ENCODE measurements at regions not wholly inside any gene's neighbourhood (a gene's known extent, or its start where the extent isn't known, plus 50 kb on each side); places are given as distances from the start of the nearest gene placed in this dataset.

GRCh38 chr3:61311044-61311443, 59.8 kb upstream of the FHIT start:
- FAIRE-seq = no peak
- DNase-seq (ENCODE audit: low spot score) = no peak

DNA sequence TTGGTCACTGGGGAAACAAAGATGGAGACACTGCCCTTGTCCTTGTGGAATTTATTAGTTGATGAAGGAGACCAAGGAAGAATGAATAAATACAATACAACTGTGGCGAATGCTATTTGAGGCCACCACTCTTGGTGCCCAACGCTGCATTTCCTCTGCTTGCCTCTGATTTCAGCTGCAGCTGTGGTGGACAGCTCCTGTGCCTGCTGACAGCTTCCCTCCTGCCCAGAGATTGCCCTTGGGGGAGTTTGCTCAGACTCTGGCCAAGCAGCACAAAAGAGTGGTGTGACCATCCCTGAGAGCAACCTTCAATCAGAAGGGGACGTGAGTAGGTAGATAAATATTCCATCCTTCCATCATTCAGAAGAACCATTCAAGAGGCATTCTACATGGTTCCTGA, 64.6 kb upstream of the FHIT start:
- DNase-seq (ENCODE audit: low spot score) (no peak), FAIRE-seq (no peak)

DNA sequence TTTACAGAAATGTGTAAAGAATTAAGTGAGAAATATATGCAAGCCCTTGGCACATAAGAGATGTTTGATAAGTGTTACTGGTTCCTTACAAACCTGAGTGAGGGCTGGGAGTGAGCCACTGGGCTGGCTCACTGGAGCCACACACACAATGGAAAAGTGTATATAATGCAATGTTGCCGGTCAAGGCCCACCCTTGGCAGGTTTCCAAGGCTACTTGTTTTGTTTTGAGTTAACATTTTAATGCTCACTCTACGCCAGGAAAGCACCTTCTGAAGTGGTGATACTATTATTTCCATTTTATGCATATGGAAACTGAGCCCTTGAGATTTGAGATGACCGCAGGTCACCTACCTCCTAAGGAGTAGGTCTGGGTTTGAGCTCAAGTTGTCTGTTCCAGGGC, 71.8 kb upstream of the FHIT start:
- DNase-seq (ENCODE audit: low spot score) (no peak), FAIRE-seq (no peak)

DNA sequence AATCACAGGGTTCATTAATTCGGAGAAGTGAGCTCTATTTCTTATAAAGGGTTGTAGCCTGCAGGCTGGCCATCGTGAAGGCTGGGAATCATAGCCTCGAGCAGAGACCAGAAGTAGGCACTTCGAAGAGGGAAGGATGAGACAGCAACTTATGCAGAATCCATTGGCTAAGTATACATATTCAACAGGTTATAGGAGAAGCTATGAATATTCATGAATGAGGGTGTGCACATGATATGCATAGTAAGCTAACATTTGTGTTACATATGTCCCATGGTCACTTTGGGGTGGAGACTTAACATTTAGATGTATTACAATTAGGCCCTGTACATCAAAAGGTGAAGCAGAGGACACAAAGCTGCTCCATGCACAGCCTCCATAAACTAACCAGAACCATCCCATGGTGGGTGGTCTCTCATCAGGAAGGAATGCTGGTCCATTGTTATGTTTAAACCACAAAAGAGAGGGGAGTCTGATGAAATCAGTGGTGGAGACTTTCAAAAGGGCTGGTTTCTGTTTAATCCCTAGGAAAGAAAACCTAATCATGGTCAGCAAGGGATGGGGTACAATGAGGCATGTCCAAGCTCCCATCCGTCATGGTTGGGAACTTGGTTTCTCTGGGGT, 80.8 kb upstream of the FHIT start:
- DNase-seq (ENCODE audit: low spot score) (no peak), FAIRE-seq (no peak)

- FAIRE-seq (no peak), DNase-seq (ENCODE audit: low spot score) (no peak)
These were observed 82.1 kb upstream of the FHIT start for GRCh38 chr3:61333192-61333961.

DNA sequence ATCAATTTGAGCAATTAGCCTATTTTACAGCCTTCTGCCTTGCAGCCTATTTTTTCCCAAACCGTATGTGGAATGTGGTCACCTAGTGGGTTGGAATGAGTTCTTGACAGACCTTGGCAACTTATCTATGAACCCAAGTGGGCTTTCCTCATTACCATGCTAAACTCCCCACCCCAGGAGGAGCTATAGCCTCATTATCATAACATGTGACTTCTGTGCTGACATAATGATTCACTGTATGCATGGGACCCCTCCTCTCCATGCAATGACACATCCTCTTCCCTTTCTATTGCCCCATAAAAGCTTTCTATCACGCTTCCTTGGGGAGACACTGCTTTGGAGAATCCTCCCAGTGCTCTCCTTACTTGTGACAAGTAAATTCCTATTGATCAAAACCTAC, 83.5 kb upstream of the FHIT start:
- DNase-seq (ENCODE audit: low spot score) (no peak), FAIRE-seq (no peak)

DNA sequence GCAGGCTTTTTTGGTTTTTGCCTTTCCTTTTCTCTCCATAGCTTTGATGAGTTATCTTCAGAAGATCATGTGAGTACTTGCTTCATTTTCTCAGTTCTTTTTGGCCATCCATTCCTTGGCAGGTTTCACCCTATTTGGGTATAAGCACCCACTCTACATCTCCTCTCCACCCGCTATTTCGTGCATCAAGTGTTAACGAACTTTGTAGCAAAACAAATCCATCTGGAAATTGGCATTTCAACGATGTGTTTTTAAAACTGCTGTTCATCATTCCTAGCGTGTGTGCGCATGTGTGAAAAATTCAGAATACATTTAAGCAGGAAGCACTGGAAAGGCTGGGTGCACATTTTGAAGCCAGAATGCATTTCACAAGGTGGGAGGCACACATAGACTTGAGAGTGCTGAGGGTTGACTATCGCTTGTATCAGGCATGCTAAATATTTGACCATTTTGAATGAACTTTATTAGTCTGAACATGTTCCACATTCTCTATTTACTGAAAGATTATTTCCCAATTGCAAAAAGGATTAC, 89.7 kb upstream of the FHIT start:
- DNase-seq (ENCODE audit: low spot score) (no peak), FAIRE-seq (no peak)

DNA sequence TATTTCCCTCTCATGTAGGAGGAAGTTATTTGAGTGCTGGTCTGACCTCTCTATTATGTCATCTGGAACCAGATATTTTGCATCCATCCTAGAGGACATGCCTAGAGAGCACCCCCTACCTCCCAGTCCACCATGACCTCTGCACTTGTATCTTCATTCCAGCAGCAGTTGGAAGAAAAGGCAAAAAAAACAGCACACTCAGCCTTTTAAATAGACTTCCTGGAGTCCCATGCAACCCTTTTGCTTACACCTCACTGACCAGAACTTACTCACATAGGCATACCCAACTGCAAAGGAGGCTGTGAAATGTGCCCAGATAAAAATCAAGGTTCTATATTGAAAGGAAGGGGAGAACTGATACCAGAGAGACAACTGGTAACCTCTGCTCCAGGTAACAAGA, 92.3 kb upstream of the FHIT start:
- FAIRE-seq = no peak

DNA sequence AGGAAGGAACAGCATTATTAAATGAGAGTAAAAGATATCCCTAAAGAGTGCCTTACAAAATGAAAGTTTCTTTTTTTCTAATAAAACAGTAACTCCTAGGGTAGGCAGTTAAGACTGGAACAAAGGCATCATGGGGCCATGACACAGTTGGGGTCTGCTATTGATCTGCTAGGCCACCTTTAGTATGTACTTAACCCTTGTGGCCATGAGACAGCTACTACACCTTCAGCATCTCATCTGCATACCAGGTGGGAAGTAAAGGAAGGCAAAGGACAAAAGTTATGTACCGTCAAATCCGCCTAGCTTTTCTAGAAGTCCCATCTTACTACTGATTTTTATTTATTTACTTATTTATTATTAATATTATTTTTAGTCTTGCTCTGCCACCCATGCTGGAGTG, 93.8 kb upstream of the FHIT start:
- no peak for DNase-seq (ENCODE audit: low spot score)
- no peak for FAIRE-seq

More for the DNA sequence above, 92.3 kb upstream of the FHIT start:
- no peak for DNase-seq (ENCODE audit: low spot score)

DNA sequence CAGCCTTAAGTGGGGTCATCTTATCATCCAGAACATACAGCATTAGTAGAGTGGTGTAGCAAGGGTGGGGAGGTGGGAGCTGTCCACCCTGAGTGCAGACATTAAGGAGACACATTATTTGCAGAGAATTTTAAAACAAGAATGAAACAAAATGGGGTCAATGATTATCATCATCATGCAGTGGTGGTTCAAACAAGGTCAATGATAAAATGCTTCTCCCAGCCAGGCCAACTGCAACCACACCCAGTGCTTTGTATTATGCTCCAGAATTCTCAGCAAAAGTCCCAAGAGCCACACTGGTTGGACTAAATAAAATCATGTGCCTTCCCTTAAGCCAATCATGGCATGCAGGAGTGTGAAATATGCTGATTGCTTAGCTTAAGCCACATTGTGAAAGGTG, 96.7 kb upstream of the FHIT start:
- no peak for FAIRE-seq
- DNase-seq (ENCODE audit: low spot score) = no peak

DNA sequence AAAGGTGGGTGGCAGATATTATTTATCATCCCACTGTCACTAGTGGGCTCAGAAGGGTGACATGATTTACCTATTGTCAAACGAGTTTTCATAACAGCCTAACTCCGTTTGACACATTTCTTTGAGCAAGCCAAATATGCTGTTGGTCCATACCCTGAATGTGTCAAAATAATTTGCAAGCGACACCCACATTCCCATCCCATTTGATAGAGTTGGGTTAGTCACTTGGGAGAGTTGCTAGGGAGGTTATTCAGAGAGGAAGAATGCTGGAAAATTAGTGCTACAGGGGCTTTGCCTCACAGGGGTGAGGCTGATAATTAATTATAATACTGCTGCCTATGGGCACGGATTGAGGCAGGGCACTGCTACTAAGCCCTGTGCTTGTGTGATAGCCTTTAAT, 98.5 kb upstream of the FHIT start:
- DNase-seq (ENCODE audit: low spot score) (no peak), FAIRE-seq (no peak)

DNA sequence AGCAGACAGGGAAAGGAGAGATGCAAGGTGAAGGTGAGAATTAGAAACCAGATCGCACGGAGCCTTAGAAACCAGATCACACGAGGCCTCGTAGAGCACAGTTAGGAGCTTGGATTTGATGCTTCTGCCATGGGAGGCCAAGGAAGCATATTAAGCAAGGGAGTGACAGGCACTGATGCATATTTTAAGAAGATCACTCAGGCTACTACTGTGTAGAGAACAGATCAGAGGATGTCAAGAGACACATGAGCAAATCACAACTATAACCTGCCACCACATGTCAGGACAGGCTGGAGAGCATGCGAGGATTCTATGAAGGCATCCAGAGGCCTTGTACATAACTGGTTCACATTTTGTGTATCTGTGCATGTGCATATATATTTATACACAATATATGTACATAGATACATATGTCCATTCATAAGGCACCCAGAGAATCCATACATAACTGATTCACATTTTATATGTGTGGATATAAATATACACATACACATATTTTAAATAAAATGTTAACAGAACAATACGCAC, 99.6 kb upstream of the FHIT start:
- no peak for DNase-seq (ENCODE audit: low spot score)
- no peak for FAIRE-seq

DNA sequence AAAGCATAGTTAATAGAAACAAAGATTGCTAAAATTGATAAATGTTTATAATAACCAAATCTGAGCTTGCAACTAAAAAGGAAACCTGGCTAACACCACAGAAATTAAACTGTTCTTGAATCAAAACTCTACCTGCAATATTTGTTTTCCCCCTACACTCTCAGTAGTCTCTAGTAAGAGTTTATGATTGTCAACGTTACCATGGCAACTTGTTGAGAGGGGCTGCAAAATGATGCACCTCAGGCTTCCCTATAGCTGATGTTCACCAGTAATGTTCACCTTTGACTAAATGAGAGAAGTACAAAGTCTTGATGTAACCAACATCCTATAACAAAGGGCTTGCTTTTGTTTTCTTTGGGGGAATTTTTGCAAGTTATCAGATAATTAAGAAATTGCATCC, 101.1 kb upstream of the FHIT start:
- DNase-seq (ENCODE audit: low spot score) = no peak
- no peak for FAIRE-seq

GRCh38 chr3:61353382-61353781, 102.1 kb upstream of the FHIT start:
- DNase-seq (ENCODE audit: low spot score) (no peak), FAIRE-seq (no peak)

DNA sequence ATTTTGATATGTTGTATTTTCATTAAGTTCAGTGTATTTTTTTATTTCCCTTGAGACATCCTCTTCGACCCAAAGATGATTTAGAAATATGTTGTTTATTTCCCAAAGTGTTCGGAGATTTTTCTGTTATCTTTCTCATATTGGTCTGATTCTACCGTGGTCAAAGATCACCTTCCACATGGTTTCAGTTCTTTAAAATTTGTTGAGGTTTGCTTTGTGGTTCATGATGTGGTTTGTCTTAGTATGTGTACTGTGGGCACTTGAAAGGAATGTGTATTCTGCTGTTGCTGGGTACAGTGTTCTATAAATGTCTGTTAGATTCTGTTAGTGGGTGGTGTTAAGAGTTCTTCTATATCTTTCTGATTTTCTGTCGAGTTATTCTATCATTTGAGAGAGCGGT, 103.4 kb upstream of the FHIT start:
- no peak for FAIRE-seq
- DNase-seq (ENCODE audit: low spot score) = no peak

DNA sequence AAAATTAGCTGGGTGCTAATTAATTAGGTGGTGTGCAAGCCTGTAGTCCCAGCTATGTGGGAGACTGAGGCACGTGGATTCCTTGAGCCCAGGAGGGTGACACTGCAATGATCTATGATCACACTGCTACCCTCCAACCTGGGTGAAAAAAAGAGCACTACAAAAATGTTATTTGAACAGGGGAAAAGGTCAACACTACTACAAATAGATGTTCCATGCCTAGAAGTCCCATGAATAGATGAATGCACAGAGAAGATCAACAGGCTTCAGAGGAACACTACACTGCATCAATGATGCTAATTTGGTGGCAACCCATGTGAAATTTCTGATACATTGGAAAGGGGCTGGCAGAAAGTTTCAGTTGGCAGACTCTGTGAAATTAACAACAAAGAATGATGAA, 105.4 kb upstream of the FHIT start:
- DNase-seq (ENCODE audit: low spot score) = no peak
- no peak for FAIRE-seq

DNA sequence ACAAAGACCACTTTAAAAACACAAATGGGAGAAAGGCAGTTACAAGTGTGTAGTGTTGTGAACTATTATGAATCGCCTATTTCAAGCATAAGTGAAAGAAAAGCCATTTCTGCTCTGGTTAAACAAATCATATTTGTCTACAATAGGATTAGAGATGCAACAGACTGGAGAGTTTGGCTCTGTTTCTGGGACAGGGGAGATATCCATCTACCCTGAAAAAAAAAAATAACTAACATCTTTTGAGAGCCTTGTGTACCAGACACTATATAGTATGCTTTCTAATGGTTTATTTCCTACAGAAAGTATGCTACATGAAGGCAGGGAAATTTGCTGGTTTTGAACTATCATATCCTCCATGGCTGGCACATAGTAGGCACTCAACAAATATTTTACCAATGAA, 106.7 kb upstream of the FHIT start:
- no peak for DNase-seq (ENCODE audit: low spot score)
- no peak for FAIRE-seq

DNA sequence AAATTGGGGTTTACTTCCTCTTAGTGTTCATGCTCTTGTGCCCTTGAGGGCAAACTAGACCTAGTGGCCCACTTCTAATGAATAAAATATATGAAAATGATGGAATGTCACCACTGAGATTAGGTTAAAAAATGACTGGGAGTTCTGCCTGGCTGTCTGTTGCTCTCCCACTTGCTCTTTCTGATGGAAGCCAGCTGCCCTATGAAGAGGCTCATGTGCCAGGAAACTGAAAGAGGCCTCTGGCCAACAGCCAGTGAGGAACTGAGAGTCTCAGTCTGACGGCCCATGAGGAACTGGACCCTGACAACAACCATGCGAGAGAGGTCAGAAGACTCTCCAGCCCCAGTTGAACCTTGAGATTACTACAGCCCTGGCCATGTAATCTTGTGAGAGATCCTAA, 107.1 kb upstream of the FHIT start:
- FAIRE-seq = no peak

GRCh38 chr3:61360297-61360965, 109.2 kb upstream of the FHIT start:
- no peak for FAIRE-seq
- no peak for DNase-seq (ENCODE audit: low spot score)

More for the DNA sequence above, 107.1 kb upstream of the FHIT start:
- DNase-seq (ENCODE audit: low spot score) = no peak

- DNase-seq (ENCODE audit: low spot score) (no peak), FAIRE-seq (no peak)
These were observed 118.4 kb upstream of the FHIT start for GRCh38 chr3:61369678-61370077.

DNA sequence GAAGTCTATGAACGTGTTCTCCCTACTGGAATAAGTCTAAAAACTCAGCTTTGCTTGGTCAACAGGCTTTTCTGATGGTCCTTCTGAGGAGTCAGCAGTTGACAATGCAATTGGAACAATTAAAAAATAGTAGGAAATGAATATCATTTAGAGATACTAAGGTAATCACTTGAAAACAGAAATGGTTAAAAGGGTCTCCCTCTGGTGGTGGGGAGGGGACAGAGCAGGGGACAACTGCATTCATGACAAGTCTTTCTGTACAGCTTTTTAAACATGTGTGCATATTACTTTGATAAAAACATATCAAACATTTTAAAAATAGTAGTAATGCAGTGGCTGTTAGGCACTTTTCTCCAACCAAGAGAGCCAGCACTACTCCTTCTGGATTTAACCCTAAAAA, 119.9 kb upstream of the FHIT start:
- peak; percentile 25 for FAIRE-seq
- no peak for DNase-seq (ENCODE audit: low spot score)

DNA sequence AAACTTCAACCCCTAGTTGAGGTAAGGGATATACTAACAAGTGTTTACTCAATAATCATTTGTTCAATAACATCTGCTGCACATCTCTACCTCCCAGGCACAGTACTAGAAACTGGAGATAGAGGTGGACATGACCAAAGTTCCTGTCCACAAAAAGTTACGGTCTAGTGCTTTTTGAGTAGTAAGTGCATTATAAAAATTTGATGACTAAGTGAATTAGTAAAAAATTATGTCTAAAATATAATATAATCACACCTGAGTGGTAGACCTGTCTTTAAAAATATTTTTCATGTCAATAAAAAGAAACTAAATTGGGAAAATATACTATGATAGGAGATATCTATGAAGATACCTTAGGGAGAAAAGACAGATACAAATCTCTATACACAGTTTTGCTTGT, 121.5 kb upstream of the FHIT start:
- DNase-seq (ENCODE audit: low spot score) (no peak), FAIRE-seq (no peak)
